ENCODE measurements at regions not wholly inside any gene's neighbourhood (a gene's known extent, or its start where the extent isn't known, plus 50 kb on each side); places are given as distances from the start of the nearest gene placed in this dataset.

GRCh38 chr10:43939939-43940820 is 291.5 kb upstream of the ZNF32 start:
- Histone ChIP-seq H3K4me2 (ENCODE audit: low read depth, low read length) (no peak overlapping the region), H3K9me3 (replicated peaks; ENCODE audit: insufficient read depth, low read length) (no peaks in the 10 kb centered on the region), H3K27me3 (replicated peaks; ENCODE audit: insufficient read depth, low read length) (no peaks in the 10 kb centered on the region), H3K4me3 (ENCODE audit: low read length) (no peak overlapping the region), H3K9ac (ENCODE audit: low read length) (no peak overlapping the region), H3K36me3 (replicated peaks; ENCODE audit: insufficient read depth, low read length) (no peaks in the 10 kb centered on the region), H3K9me2 (replicated peaks; ENCODE audit: insufficient read depth, low read length) (no peaks in the 10 kb centered on the region), H4K20me1 (ENCODE audit: insufficient read depth, low read length) (no peaks in the 10 kb centered on the region), H2AFZ (ENCODE audit: low read length) (no peak overlapping the region), H3K27ac (ENCODE audit: low read length) (no peak overlapping the region), H3K79me2 (ENCODE audit: low read length) (no peaks in the 10 kb centered on the region), H3K4me1 (ENCODE audit: low read length) (no peaks in the 10 kb centered on the region), H3F3A (ENCODE audit: insufficient read depth, low read length) (no peaks in the 10 kb centered on the region)
- no peak for DNase-seq
- TF ChIP-seq EZH2 (optimal IDR thresholded peaks at IDR 0.05; ENCODE audit: low read depth, low read length) (no peak), CTCF (IDR thresholded peaks at IDR 0.05; ENCODE audit: low read length) (no peak), EZH2phosphoT487 (IDR thresholded peaks at IDR 0.05; ENCODE audit: low read length) (no peak)

DNA sequence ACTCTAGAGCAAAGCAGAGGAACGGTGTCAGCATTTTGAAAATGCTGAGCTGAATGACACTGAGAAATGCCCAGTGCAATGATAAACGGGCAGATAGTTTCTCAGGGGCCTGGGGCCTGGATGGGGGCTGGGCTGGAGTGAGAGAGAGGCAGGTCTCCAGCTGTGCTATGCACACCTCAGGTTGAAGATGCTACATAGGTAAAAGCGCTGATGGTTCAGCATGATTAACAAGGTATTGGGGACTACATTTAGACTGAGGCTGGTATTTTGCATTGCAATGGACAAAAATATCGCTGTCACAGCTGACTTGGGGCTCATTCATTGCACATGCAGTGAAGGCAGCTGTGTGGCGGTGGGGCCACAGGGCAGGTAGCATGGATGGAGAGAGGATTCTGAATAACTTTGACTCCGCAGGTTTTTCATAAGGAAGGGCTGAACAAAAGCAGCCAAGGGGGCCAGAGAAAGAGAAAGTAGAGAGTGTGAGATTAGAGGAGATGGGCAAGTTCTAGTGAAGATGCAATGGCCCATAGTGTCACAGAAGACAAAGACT is 290.8 kb upstream of the ZNF32 start:
- H4K20me1 ChIP-seq (ENCODE audit: insufficient read depth, low read length), result no peaks in the 10 kb centered on the region
- no peak for DNase-seq
- H3K79me2 ChIP-seq (ENCODE audit: low read length), result no peaks in the 10 kb centered on the region
- no peak overlapping the region for H3K4me2 ChIP-seq (ENCODE audit: low read depth, low read length)
- H3K27me3 ChIP-seq (replicated peaks; ENCODE audit: insufficient read depth, low read length), result no peaks in the 10 kb centered on the region
- TF ChIP-seq EZH2 (optimal IDR thresholded peaks at IDR 0.05; ENCODE audit: low read depth, low read length) (no peak), CTCF (IDR thresholded peaks at IDR 0.05; ENCODE audit: low read length) (no peak), EZH2phosphoT487 (IDR thresholded peaks at IDR 0.05; ENCODE audit: low read length) (no peak)
- H3K9ac ChIP-seq (ENCODE audit: low read length), result no peak overlapping the region
- no peaks in the 10 kb centered on the region for H3K9me3 ChIP-seq (replicated peaks; ENCODE audit: insufficient read depth, low read length)
- H3F3A ChIP-seq (ENCODE audit: insufficient read depth, low read length), result no peaks in the 10 kb centered on the region
- H3K4me3 ChIP-seq (ENCODE audit: low read length), result no peak overlapping the region
- H3K36me3 ChIP-seq (replicated peaks; ENCODE audit: insufficient read depth, low read length), result no peaks in the 10 kb centered on the region
- no peaks in the 10 kb centered on the region for H3K4me1 ChIP-seq (ENCODE audit: low read length)
- H3K9me2 ChIP-seq (replicated peaks; ENCODE audit: insufficient read depth, low read length), result no peaks in the 10 kb centered on the region
- H2AFZ ChIP-seq (ENCODE audit: low read length), result no peak overlapping the region
- H3K27ac ChIP-seq (ENCODE audit: low read length), result no peak overlapping the region

DNA sequence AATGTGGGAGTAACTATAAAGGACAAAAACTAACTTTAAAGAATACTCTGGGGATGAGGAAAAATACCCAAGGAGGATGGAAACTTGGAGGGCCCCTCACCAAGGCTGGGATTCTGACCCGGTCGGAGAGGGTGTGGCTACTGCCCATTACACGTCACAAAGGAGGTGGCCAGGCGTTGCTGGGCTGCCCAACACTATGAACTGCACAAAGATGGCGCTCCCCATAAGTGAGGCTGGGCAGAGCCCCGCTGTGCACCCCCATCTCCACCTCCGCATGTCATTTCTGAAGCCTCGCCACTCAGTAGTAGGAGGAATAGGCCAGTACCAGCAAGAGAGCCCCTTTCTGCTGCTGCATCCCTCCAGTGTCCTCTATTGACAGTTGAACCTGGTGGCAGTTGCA is 290.1 kb upstream of the ZNF32 start:
- Histone ChIP-seq H3K9me2 (replicated peaks; ENCODE audit: insufficient read depth, low read length) (no peaks in the 10 kb centered on the region), H3K4me1 (ENCODE audit: low read length) (no peaks in the 10 kb centered on the region), H3K4me3 (ENCODE audit: low read length) (no peak overlapping the region), H3K27me3 (replicated peaks; ENCODE audit: insufficient read depth, low read length) (no peaks in the 10 kb centered on the region), H2AFZ (ENCODE audit: low read length) (no peak overlapping the region), H3K36me3 (replicated peaks; ENCODE audit: insufficient read depth, low read length) (no peaks in the 10 kb centered on the region), H3K4me2 (ENCODE audit: low read depth, low read length) (no peak overlapping the region), H3K9ac (ENCODE audit: low read length) (no peak overlapping the region), H3K27ac (ENCODE audit: low read length) (no peak overlapping the region), H4K20me1 (ENCODE audit: insufficient read depth, low read length) (no peaks in the 10 kb centered on the region), H3F3A (ENCODE audit: insufficient read depth, low read length) (no peaks in the 10 kb centered on the region), H3K9me3 (replicated peaks; ENCODE audit: insufficient read depth, low read length) (no peaks in the 10 kb centered on the region), H3K79me2 (ENCODE audit: low read length) (no peaks in the 10 kb centered on the region)
- DNase-seq, result no peak
- TF ChIP-seq CTCF (IDR thresholded peaks at IDR 0.05; ENCODE audit: low read length) (no peak), EZH2 (optimal IDR thresholded peaks at IDR 0.05; ENCODE audit: low read depth, low read length) (no peak), EZH2phosphoT487 (IDR thresholded peaks at IDR 0.05; ENCODE audit: low read length) (no peak)
